GM10248 (cell line): ENCODE measurements at regions not wholly inside any gene's neighbourhood (a gene's known extent, or its start where the extent isn't known, plus 50 kb on each side); places are given as distances from the start of the nearest gene placed in this dataset.
"Not testable (repeated sequence)": the region's sequence is repeated elsewhere in the genome, so short reads cannot be mapped to it uniquely, and the experiment has no call there.

Experiments
- CTCF ChIA-PET: fragments of 300-600 bp; sonication (Branson Sonifier 250); formaldehyde crosslinking; extraction: SDS; loops from one replicate; lab custom pipeline; 2021; ENCODE audit warnings: antibody characterized with exemption; lab: Yijun Ruan, JAX
- POLR2A ChIA-PET: fragments of 350-650 bp; sonication (Branson Sonifier 250); formaldehyde crosslinking; extraction: SDS; loops from one replicate; lab custom pipeline; 2020; ENCODE audit warnings: antibody characterized with exemption; lab: Yijun Ruan, JAX
- DNase-seq: peaks from one replicate; pipeline ENCODE4 v3.0.0; 2012; ENCODE audit errors: extremely low spot score
- CTCF ChIP-seq: IDR thresholded peaks from 2 replicates; pipeline ENCODE4 v1.5.1; 2012; ENCODE audit warnings: mild to moderate bottlenecking, low read depth; ENCODE audit errors: extremely low read depth, missing control alignments, control extremely low read depth

DNA sequence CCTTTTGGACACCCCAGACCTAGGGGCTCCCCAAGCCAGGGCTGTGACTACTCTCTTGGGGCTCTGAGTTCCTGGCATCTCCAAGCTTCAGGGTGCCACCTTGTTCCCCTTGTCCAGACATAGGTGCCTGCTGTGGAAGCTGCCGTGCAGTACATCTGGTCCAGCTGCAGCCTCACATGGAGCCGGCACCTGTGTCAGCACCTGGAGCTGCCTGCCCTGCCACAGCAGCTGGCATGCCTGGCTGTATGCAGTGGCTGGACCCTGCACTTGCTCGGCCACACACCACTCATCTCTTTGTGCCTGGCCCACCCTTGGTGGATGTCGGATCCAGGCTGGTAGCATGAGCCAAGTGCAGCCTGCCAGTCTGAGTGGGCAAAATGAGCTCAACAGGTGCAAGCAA lies 775.8 kb downstream of the CDH11 start:
- no peak for DNase-seq
- ChIA-PET POLR2A (no interaction called here), CTCF (no interaction called here)
- TF ChIP-seq CTCF = no peak

GRCh38 chr16:64345142-64345541 lies 776.7 kb downstream of the CDH11 start:
- ChIA-PET POLR2A (no interaction called here), CTCF (no interaction called here)
- no peak for DNase-seq
- TF ChIP-seq CTCF = no peak

- POLR2A ChIA-PET, DNase-seq: not testable (repeated sequence)
- CTCF ChIA-PET = interaction anchor here (0.9 kb wide), 1 partner anchor 8 kb away, joined by 3 read pairs; no protein-coding TSS in a partner anchor
Observed at GRCh38 chr16:64343820-64344443, 777.9 kb downstream of the CDH11 start.

DNA sequence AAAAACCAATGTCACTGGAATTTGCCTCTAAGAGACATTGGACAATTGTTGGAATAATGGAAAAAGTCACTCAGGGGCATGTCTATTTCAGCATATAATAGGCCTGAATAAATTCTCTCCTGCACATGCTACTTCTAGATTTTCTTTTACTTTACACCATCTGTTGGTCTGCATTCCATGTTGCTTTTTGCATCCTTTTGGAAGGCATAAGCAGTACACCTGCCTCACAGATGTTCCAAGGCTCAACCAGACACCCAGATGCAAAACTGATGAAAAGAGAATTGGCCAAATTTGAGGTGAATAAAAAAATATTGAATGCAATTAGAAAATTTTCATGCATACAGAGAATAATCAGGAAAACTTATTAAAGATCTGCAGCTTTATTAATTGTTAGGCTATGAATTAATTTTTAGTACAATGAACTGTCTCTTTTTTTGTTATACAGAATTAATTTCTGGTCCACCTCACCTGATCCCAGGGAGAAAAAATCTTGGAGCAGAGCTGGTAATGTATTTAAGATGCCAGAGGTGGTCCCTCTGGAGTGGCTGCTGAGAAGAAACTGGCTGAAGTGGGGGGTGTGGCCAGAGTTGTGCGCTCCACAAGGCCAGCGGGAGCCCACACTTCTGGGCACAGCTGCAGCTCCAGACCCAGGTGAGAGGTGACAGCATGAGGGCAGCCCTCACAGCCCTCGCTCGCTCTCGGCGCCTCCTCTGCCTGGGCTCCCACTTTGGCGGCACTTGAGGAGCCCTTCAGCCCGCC lies 778.6 kb downstream of the CDH11 start:
- no peak for TF ChIP-seq CTCF
- ChIA-PET POLR2A (no interaction called here), CTCF (no interaction called here)
- no peak for DNase-seq

DNA sequence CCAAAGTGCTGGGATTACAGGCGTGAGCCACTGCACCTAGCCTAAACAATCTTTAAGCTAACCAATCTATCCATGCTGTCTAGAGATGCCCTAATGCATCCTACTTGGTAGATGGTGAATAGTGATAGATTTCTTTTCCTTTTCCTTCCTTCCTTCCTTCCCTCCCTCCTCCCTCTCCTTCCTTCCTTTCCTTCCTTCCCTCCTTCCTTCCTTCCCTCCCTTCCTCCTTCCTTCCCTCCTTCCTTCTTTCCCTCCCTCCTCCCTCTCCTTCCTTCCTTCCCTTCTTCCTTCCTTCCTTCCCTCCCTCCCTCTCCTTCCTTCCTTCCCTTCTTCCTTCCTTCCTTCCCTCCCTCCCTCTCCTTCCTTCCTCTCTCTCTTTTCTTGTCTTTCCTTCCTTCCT lies 780.5 kb downstream of the CDH11 start:
- POLR2A ChIA-PET = not testable (repeated sequence)

GRCh38 chr16:64339052-64339770 lies 782.7 kb downstream of the CDH11 start:
- DNase-seq = no peak
- POLR2A ChIA-PET = no interaction called here
- CTCF ChIA-PET = no interaction called here
- no peak for TF ChIP-seq CTCF

More for the DNA sequence above, 780.5 kb downstream of the CDH11 start:
- CTCF ChIA-PET = interaction anchor here (1.3 kb wide), 1 partner anchor 47 kb away, joined by 3 read pairs; no protein-coding TSS in a partner anchor
- DNase-seq = not testable (repeated sequence)

DNA sequence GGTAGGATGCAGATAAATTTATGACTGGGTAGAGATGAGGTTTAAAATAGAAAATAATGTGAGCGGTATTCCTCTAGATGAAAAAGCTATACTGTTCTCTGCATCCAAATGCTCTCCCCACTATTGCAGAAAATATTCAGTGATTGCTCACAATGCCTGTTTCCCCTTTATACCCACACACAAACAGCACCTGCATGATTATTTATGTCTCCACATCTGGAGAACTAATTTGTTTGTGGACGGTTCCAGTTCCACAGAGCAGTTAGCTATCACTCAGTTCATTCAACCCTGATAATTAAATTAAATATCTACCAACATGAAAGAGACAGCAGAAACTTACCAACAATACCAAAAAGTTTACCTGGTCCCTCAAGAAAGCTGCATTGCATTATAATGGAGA lies 800.0 kb downstream of the CDH11 start:
- TF ChIP-seq CTCF = no peak
- POLR2A ChIA-PET = no interaction called here
- CTCF ChIA-PET = no interaction called here
- DNase-seq = no peak
